HG03135 (cell line): ENCODE measurements at regions not wholly inside any gene's neighbourhood (a gene's known extent, or its start where the extent isn't known, plus 50 kb on each side); places are given as distances from the start of the nearest gene placed in this dataset.

Source experiments
- ATAC-seq: cut with Tn5 transposase; IDR thresholded peaks from one replicate; pipeline ENCODE4 v1.9.1; 2021; ENCODE audit warnings: mild to moderate bottlenecking, moderate library complexity; ENCODE audit not compliant: unreplicated experiment

- no peak for ATAC-seq
These were observed 120.8 kb downstream of the CEBPB start for GRCh38 chr20:50311308-50312001.

- no peak for ATAC-seq
These were observed 121.5 kb downstream of the CEBPB start for GRCh38 chr20:50312002-50312681.

GRCh38 chr20:50312682-50313521 is 122.3 kb downstream of the CEBPB start:
- no peak for ATAC-seq

DNA sequence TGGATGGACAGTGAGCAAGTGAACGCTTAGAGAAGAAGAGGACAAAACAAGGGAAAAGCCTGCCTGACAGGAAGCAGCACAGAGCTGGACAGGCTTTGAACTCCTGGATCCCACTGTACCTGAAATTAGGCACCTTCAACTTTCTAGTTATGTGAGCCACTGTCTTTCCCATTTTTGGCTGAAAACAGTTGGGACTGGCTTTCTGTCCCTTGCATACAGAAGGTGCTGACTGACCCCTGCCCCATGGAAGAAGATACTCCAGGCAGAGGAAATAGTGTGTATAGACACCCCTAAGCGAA is 122.8 kb downstream of the CEBPB start:
- ATAC-seq = no peak

DNA sequence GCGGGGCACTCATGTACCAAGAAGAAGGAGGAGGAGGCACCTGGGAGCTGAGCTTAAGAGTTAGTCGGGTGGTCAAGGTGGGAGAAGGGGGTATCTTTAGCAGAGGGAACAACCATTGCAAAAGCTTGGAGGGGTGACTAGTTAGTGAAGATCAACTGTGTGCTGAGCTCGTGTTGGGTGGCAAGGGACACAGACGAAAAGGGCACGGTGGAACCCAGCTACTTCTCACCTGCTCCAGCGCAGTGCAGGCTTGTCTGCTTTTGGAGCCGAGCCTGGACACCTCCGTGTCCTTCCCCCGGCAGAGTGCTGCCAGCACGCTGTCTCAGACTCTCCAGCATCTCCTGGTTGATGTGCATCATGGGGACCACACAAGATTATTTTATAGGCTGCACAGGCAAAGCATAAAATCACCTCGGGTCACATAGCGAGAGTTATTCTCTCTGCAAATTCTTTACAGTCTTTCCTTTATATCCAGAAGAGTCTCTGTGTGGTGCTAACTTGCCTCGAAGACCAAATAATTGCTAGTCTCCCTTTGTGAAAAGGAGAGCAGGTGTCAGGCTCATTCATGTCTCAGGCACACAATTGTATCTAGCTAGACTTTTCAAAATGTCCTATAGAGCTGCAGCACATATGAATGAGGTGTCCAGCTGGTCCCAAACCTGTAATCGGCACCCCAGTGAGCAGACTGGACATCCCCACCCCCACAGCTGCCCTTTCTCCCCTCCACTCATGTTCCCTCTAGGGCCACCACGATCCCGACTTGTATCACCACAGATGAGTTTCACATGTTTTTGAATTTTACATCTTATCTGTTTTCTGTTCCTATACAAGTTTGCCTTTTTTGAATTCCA is 123.4 kb downstream of the CEBPB start:
- ATAC-seq = no peak

- no peak for ATAC-seq
These were observed 124.2 kb downstream of the CEBPB start for GRCh38 chr20:50314678-50315335.

DNA sequence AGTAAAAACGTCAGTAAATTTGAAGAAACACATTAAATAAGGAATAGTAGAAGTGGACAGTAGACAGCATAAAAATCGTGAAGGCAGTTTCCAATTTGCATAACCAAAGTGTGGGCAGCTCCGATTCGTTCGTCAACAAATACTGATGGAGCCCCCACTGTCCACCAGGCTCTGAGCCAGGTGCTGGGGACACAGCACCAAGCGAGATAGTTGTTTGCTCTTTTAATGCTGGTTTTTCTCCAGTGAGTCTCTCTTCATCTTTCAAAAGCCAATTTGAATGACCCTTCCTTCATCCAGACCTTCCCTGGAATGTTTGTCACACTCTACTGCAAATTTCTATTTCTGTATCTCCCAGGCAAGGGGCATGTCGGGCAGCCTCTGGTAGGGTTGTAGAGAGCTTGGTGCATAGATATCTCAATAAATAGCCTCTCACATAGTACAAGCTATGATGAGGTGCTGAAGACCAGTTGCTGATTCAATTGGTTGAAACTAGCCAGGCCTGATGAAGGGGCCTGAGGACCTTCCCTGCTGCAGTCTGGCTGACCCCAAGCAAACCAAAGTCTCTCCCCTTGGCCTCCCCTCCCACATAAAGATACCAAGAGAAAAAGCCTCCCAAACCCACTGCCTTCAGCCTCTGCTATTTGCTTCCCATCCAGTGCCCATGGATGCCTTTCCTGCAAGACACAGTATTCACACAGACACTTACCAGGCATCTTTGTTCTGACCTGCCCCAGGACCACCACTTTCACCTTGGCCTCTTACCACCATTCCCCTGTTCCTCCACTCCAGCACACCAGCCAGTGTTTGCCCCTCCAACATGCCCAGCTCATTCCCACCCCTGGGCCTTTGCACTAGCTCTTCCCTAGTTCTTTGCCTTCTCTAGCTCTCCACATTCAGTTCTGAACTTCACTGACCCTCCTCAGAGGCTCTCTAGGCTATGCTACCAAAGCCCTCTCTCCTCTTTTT is 125.2 kb downstream of the CEBPB start:
- no peak for ATAC-seq

DNA sequence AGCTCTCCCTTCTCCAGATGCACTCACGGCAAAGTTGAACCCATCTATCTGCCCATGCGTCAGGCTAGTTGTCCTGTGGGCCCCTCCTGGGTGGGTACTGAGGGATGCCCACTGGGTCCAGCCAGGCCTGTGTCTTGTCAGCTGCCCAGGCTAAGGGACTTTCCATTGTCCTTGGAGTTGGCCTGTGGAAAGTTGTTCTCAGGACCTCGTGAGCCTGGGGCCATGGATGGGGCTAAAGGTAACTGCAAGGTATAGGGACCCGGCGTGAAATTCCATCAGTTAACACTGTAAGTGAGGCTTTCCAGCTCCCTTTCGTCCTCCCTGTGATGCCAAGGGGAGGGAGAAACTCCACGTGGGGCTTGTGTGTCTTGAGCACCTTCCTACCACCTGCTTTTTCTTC is 126.5 kb downstream of the CEBPB start:
- ATAC-seq = no peak

DNA sequence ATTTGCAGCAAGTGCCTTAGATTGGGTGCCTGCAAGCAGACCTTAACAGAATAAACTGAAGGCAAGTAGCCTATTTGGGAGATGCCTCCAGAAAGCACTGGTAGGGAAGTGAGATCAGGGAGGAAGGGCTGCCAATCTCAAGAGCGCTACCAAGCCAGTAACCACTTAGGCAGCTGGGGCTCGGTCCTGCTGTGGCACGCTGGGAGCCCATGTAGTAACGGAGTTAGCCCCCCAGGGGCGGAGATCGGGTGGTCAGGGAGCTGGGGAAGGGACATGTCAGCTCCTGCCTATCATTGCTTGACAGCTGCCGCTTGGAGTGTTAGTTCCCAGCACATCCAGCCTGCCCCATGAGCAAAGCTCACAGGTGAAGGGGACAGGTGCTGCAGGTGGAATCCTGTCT is 127.0 kb downstream of the CEBPB start:
- no peak for ATAC-seq

GRCh38 chr20:50318710-50319109 is 128.1 kb downstream of the CEBPB start:
- no peak for ATAC-seq

GRCh38 chr20:50320005-50320900 is 129.6 kb downstream of the CEBPB start:
- ATAC-seq = no peak

DNA sequence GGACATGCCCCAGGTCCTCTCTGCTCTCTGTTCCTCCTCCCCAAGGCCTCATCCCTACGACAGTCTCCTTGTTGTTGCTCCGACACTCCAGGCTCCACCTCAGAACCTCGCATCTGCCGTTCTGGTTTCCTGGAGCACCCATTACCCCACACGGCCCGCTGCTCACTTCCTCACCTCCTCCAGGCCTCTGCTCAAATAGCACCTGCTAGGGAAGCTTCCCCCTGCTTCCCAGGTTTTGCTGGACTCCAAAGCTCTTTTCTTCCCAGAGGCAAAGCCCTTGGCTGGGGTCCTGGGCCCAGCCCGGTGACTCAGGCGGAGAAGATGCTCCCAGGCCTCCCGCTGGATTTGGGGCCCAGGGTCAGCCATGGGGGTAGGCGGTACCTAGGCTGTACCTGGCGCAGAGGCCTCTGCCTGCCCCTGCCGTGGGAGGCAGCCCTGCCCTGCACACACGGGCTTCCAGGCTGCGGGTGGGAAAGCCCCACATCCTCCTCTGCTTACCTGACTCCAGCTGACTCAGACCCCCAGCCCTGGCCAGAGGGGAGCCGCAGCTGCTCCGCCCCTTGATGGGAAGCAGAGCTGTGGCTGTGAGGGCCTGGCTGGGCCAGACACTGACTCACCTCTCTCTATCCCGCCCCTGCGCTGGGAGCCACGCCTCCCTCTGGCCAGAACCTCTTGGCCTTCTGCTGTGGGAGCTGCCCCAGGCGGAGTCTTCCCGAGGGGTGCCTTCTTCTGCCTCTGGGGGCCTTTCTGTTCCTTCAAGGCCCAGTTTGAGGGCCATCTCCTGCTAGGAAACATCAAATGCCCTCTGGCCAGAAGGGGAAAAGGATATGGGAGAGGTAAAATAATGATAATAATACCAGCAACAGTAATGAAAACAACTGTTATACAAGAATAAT is 130.5 kb downstream of the CEBPB start:
- no peak for ATAC-seq

DNA sequence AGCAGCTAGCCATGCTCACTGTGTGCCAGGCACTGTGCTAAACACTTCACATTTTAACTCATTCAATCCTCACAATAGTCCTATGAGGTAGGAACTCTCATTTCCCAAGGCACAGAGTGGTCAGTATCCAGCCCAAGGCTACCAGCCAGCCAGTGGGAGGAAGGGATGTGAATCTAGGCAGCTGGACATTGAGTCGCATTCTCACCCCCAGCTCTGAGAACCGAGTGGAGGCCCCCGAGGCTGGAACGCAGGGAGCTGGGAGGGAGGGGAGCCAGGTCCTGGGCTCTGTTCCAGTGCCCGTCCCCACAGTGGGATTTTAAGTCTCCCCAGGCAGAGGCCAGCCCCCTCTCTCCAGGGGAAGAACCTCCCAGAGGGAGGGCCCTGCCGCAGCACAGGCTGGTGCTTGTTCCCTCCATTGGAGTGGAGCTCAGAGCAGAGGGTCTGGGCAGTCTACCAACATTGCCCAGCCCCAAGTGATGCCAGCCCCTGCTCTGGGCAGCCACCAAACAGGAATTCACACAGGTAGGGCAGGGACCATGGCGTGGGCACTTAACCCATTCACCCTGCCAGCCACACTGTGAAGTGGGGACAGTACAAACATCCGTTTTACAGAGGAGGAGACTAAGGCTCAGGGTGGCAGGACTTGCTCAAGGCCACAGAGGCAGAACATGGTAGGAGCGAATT is 131.3 kb downstream of the CEBPB start:
- no peak for ATAC-seq

- ATAC-seq = no peak
These were observed 132.1 kb downstream of the CEBPB start for GRCh38 chr20:50322703-50323131.

- no peak for ATAC-seq
These were observed 132.6 kb downstream of the CEBPB start for GRCh38 chr20:50323209-50323608.
